ENCODE measurements at regions not wholly inside any gene's neighbourhood (a gene's known extent, or its start where the extent isn't known, plus 50 kb on each side); places are given as distances from the start of the nearest gene placed in this dataset.

- no peak for DNase-seq
Measured at GRCh38 chr2:156852210-156852609, 405.3 kb upstream of the GALNT5 start.

GRCh38 chr2:156852681-156853080 lies 404.8 kb upstream of the GALNT5 start:
- DNase-seq, result no peak

GRCh38 chr2:156864325-156864724 lies 393.2 kb upstream of the GALNT5 start:
- DNase-seq, result no peak

GRCh38 chr2:156864753-156865152 lies 392.8 kb upstream of the GALNT5 start:
- DNase-seq, result no peak

- no peak for DNase-seq
Measured at GRCh38 chr2:156867201-156867600, 390.3 kb upstream of the GALNT5 start.

GRCh38 chr2:156874707-156875106 lies 382.8 kb upstream of the GALNT5 start:
- no peak for DNase-seq

GRCh38 chr2:156883804-156884203 lies 373.7 kb upstream of the GALNT5 start:
- DNase-seq, result no peak

- no peak for DNase-seq
Measured at GRCh38 chr2:156884216-156884615, 373.3 kb upstream of the GALNT5 start.

GRCh38 chr2:156890529-156891148 lies 366.9 kb upstream of the GALNT5 start:
- no peak for DNase-seq

GRCh38 chr2:156891609-156892008 lies 365.9 kb upstream of the GALNT5 start:
- DNase-seq, result no peak

GRCh38 chr2:156892467-156893281 lies 364.8 kb upstream of the GALNT5 start:
- DNase-seq, result peak; percentile 16

GRCh38 chr2:156896294-156896693 lies 361.2 kb upstream of the GALNT5 start:
- DNase-seq, result no peak

- DNase-seq, result no peak
Measured at GRCh38 chr2:156897548-156897947, 360.0 kb upstream of the GALNT5 start.

GRCh38 chr2:156901373-156902031 lies 356.0 kb upstream of the GALNT5 start:
- no peak for DNase-seq

GRCh38 chr2:156903335-156903734 lies 354.2 kb upstream of the GALNT5 start:
- DNase-seq, result no peak

GRCh38 chr2:156907806-156908205 lies 349.7 kb upstream of the GALNT5 start:
- no peak for DNase-seq

GRCh38 chr2:156908825-156909224 lies 348.7 kb upstream of the GALNT5 start:
- no peak for DNase-seq

- no peak for DNase-seq
Measured at GRCh38 chr2:156909983-156910382, 347.5 kb upstream of the GALNT5 start.

- DNase-seq, result no peak
Measured at GRCh38 chr2:156915332-156915731, 342.2 kb upstream of the GALNT5 start.

GRCh38 chr2:156918410-156918809 lies 339.1 kb upstream of the GALNT5 start:
- DNase-seq, result no peak

- DNase-seq, result no peak
Measured at GRCh38 chr2:156930423-156930822, 327.1 kb upstream of the GALNT5 start.

GRCh38 chr2:156933645-156934225 lies 323.8 kb upstream of the GALNT5 start:
- DNase-seq, result no peak

GRCh38 chr2:156935616-156936015 lies 321.9 kb upstream of the GALNT5 start:
- no peak for DNase-seq

GRCh38 chr2:156937430-156937829 lies 320.1 kb upstream of the GALNT5 start:
- DNase-seq, result no peak
